CD14-positive monocyte (primary cell): ENCODE measurements at regions not wholly inside any gene's neighbourhood (a gene's known extent, or its start where the extent isn't known, plus 50 kb on each side); places are given as distances from the start of the nearest gene placed in this dataset.

ENCODE experiments used
- DNase-seq, 3 donors: peaks; one replicate each; pipeline ENCODE4 v3.0.0-alpha.2; 2011 to 2022
- H2AFZ ChIP-seq: 2 replicates; pipeline ENCODE4 v1.6.0; 2012; ENCODE audit warnings: mild to moderate bottlenecking, low read depth, low read length, inconsistent platforms; ENCODE audit not compliant: insufficient read depth, poor library complexity, severe bottlenecking
- H3K27ac ChIP-seq, 2 donors: 1 replicate in 1 of 2; 2 replicates in 1 of 2; pipeline ENCODE4 v1.5.1; 2012 to 2013; ENCODE audit warnings: low read length in 2 of 2, control low read depth in 1 of 2, inconsistent platforms in 1 of 2, low read depth in 1 of 2, mild to moderate bottlenecking in 1 of 2
- H3K27me3 ChIP-seq, 2 donors: one replicate each; pipeline versions ENCODE4 v1.6.0 to v1.6.1; 2011 to 2013; ENCODE audit warnings: low read length in 2 of 2; ENCODE audit not compliant: control insufficient read depth in 2 of 2, insufficient read depth in 2 of 2
- H3K36me3 ChIP-seq, 2 donors: replicated peaks in 1 of 2; 1 replicate in 1 of 2; 2 replicates in 1 of 2; pipeline versions ENCODE4 v1.5.1 to v1.6.1; 2012 to 2013; ENCODE audit warnings: low read length in 2 of 2, control low read depth in 1 of 2, inconsistent platforms in 1 of 2, mild to moderate bottlenecking in 1 of 2; ENCODE audit not compliant: insufficient read depth in 2 of 2, control insufficient read depth in 1 of 2
- H3K4me1 ChIP-seq, 2 donors: 1 replicate in 1 of 2; 2 replicates in 1 of 2; pipeline versions ENCODE4 v1.5.1 to v1.6.1; 2012 to 2013; ENCODE audit warnings: low read length in 2 of 2, control low read depth in 1 of 2, inconsistent platforms in 1 of 2, mild to moderate bottlenecking in 1 of 2, moderate library complexity in 1 of 2; ENCODE audit not compliant: insufficient read depth in 2 of 2, control insufficient read depth in 1 of 2
- H3K4me2 ChIP-seq: replicated peaks from 2 replicates; pipeline ENCODE3; 2012; ENCODE audit warnings: low read length, moderate library complexity, mild to moderate bottlenecking; ENCODE audit not compliant: poor library complexity, severe bottlenecking; ENCODE audit errors: extremely low read depth
- H3K4me3 ChIP-seq, 3 experiments: fragments of 200-600 bp in 1 of 3; sonication (generic) in 1 of 3; replicated peaks in 1 of 3; 1 replicate in 2 of 3; 2 replicates in 1 of 3; pipeline ENCODE4 v1.5.1; 2011 to 2013; ENCODE audit warnings: low read length in 3 of 3, mild to moderate bottlenecking in 3 of 3, control low read depth in 2 of 3, low read depth in 2 of 3, inconsistent platforms in 1 of 3, moderate library complexity in 1 of 3
- H3K79me2 ChIP-seq: 2 replicates; pipeline ENCODE4 v1.6.0; 2012; ENCODE audit warnings: mild to moderate bottlenecking, control low read depth, inconsistent platforms, low read length, moderate library complexity; ENCODE audit not compliant: insufficient read depth
- H3K9ac ChIP-seq: 2 replicates; pipeline ENCODE4 v1.6.0; 2017; ENCODE audit warnings: low read length, mild to moderate bottlenecking; ENCODE audit not compliant: insufficient read depth, poor library complexity, severe bottlenecking
- H3K9me3 ChIP-seq, 2 donors: replicated peaks in 1 of 2; 1 replicate in 1 of 2; 2 replicates in 1 of 2; pipeline versions ENCODE4 v1.5.1 to v1.6.1; 2012 to 2013; ENCODE audit warnings: low read length in 2 of 2, control low read depth in 1 of 2; ENCODE audit not compliant: control insufficient read depth in 1 of 2, insufficient read depth in 1 of 2
- H4K20me1 ChIP-seq: 2 replicates; pipeline ENCODE4 v1.6.0; 2012; ENCODE audit warnings: mild to moderate bottlenecking, low read length, control low read depth, moderate library complexity; ENCODE audit not compliant: insufficient read depth
- H3K27ac Mint-ChIP-seq, 7 donors: one replicate each; pipeline ENCODE4 v1.8.0; 2020; ENCODE audit warnings: mild to moderate bottlenecking in 7 of 7, mixed read lengths in 7 of 7, moderate library complexity in 6 of 7, inconsistent platforms in 2 of 7
- H3K27me3 Mint-ChIP-seq, 3 donors: one replicate each; pipeline ENCODE4 v1.8.0; 2021 to 2022; ENCODE audit warnings: low read depth in 3 of 3, mild to moderate bottlenecking in 3 of 3, mixed read lengths in 3 of 3, moderate library complexity in 3 of 3, inconsistent platforms in 1 of 3
- H3K36me3 Mint-ChIP-seq, 2 donors: one replicate each; pipeline ENCODE4 v1.8.0; 2020; ENCODE audit warnings: mixed read lengths in 2 of 2, inconsistent platforms in 1 of 2, mild to moderate bottlenecking in 1 of 2
- H3K4me1 Mint-ChIP-seq: one replicate; pipeline ENCODE4 v1.8.0; 2020; ENCODE audit warnings: mild to moderate bottlenecking, mixed read lengths
- H3K4me3 Mint-ChIP-seq, 2 donors: one replicate each; pipeline ENCODE4 v1.8.0; 2020; ENCODE audit warnings: mild to moderate bottlenecking in 2 of 2, mixed read lengths in 2 of 2, moderate library complexity in 1 of 2
- H3K9me3 Mint-ChIP-seq, 7 donors: one replicate each; pipeline ENCODE4 v1.8.0; 2020 to 2022; ENCODE audit warnings: mixed read lengths in 7 of 7, mild to moderate bottlenecking in 6 of 7, moderate library complexity in 6 of 7, inconsistent platforms in 2 of 7
- CTCF ChIP-seq: fragments of 200-600 bp; IDR thresholded peaks from one replicate; pipeline ENCODE4 v1.8.0; 2022; ENCODE audit warnings: antibody characterized with exemption, mild to moderate bottlenecking
- WGBS: methylation state at CpG from one replicate; pipeline ENCODE4 v1.1.5; 2013; ENCODE audit warnings: missing lambda C conversion rate; ENCODE audit not compliant: insufficient coverage; 5-methylcytosine and 5-hydroxymethylcytosine counted together
- intact Hi-C, 2 donors: fragments of 100-400 bp; cut with micrococcal nuclease; formaldehyde crosslinking; loops; one replicate each; pipeline versions ENCODE4 v1.15.0 to v1.15.1; 2023

- H2AFZ ChIP-seq = no peak overlapping the region
- Mint-ChIP-seq H3K9me3 (peaks cover 2 to 12% (median 3%) of the 10 kb centered on the region in 7 donors), H3K36me3 (no peaks in the 10 kb centered on the region), H3K4me3 (no peak overlapping the region), H3K27me3 (peaks cover 0 to 3% (median 1%) of the 10 kb centered on the region in 3 donors), H3K4me1 (no peaks in the 10 kb centered on the region), H3K27ac (no peak overlapping the region)
- no peak overlapping the region for H3K27ac ChIP-seq
- intact Hi-C loops = no loop called here
- no peaks in the 10 kb centered on the region for H3K36me3 ChIP-seq
- no peak overlapping the region for H3K4me2 ChIP-seq
- H3K9me3 ChIP-seq = peaks cover 0 to 8% of the 10 kb centered on the region in 2 donors
- no peak for TF ChIP-seq CTCF
- H3K4me1 ChIP-seq = no peaks in the 10 kb centered on the region
- no peak overlapping the region for H3K4me3 ChIP-seq
- no peaks in the 10 kb centered on the region for H3K27me3 ChIP-seq
- no peaks in the 10 kb centered on the region for H3K79me2 ChIP-seq
- 92% methylated on average over 2 of the region's 2 CpGs for WGBS
- no peak overlapping the region for H3K9ac ChIP-seq
- H4K20me1 ChIP-seq = no peaks in the 10 kb centered on the region
- DNase-seq = no peak
Observed at GRCh38 chr17:54718286-54718685, 182.4 kb upstream of the TOM1L1 start.

- Histone ChIP-seq H3K4me3 (no peak overlapping the region), H3K36me3 (no peaks in the 10 kb centered on the region), H3K79me2 (no peaks in the 10 kb centered on the region), H2AFZ (no peak overlapping the region), H4K20me1 (no peaks in the 10 kb centered on the region), H3K9me3 (peaks cover 9 to 39% of the 10 kb centered on the region in 2 donors), H3K9ac (no peak overlapping the region), H3K4me2 (no peak overlapping the region), H3K27me3 (no peaks in the 10 kb centered on the region), H3K27ac (no peak overlapping the region), H3K4me1 (no peaks in the 10 kb centered on the region)
- H3K27me3 Mint-ChIP-seq = no peaks in the 10 kb centered on the region
- H3K4me1 Mint-ChIP-seq = no peaks in the 10 kb centered on the region
- DNase-seq = no peak
- H3K27ac Mint-ChIP-seq = no peak overlapping the region
- intact Hi-C loops = no loop called here
- no peaks in the 10 kb centered on the region for H3K36me3 Mint-ChIP-seq
- peaks cover 11 to 25% (median 13%) of the 10 kb centered on the region in 7 donors for H3K9me3 Mint-ChIP-seq
- TF ChIP-seq CTCF = no peak
- no peak overlapping the region for H3K4me3 Mint-ChIP-seq
Observed at GRCh38 chr17:54727624-54728023, 173.0 kb upstream of the TOM1L1 start.
